Superior temporal gyrus (tissue), 1 donor: ENCODE measurements at regions not wholly inside any gene's neighbourhood (a gene's known extent, or its start where the extent isn't known, plus 50 kb on each side); places are given as distances from the start of the nearest gene placed in this dataset.
"Not testable (repeated sequence)": the region's sequence is repeated elsewhere in the genome, so short reads cannot be mapped to it uniquely, and the experiment has no call there.

ENCODE experiments used
- DNase-seq: peaks from one replicate; pipeline ENCODE4 v3.0.0-alpha.2; 2016; ENCODE audit errors: extremely low spot score

DNA sequence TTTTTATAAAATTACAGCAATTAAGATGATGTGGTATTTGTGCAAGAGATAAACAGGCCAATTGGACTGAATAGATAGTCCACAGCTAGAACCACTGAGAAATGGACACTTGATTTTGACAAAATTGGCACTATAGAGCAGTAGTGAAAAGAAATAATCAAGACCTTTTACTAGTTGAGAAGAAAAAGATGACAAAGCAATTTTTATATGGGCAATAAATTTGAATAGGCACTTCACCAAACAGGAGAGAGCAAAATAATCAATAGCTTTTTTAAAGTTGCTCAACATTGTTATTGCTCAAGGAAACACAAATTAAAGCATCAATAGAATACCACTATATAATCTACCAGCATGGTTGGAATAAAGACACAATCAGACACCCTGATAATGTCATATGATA, 193.5 kb upstream of the FTMT start:
- no peak for DNase-seq

- no peak for DNase-seq
Observed at GRCh38 chr5:121660142-121660541, 191.5 kb upstream of the FTMT start.

GRCh38 chr5:121665542-121665941, 186.1 kb upstream of the FTMT start:
- DNase-seq, result not testable (repeated sequence)

DNA sequence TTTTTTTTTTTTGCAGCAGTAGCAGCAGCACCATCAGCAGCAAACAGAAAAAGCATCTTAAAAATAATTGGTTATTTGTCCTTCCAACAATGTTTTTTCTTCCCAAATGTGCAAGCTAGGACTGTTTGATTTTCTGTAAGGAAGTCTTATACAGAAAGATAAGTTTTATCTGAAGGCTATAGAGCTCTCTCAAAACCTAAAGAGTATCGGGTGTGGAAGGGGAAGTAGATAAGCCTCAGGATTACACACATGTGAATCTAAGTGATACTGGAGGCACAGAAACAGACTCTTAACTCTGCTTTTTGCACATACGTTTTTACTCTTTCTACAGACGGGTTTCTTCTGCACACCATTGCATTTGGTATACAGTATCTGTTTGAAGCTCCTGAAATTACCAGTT, 184.4 kb upstream of the FTMT start:
- no peak for DNase-seq

DNA sequence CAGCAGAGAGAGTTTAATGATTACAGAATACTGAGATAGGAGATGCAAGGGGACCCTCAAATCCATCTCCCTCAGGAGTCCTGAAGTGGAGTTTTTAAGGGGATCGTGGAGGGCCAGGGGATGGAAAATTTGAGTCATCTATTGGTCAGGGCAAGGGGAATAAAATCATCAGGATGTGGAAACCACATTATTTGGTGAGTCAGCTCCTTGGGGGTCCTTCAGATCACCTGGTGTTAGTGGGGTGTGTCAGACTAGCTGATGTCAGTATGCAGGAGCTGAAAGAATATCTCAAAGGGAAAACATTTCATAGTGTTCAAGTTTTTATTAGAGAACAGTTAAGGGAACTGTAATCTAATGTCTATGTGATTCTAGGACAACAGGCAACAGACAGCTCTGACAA, 183.0 kb upstream of the FTMT start:
- no peak for DNase-seq

- DNase-seq, result no peak
Observed at GRCh38 chr5:121671624-121672023, 180.1 kb upstream of the FTMT start.

GRCh38 chr5:121675924-121676323, 175.8 kb upstream of the FTMT start:
- no peak for DNase-seq

GRCh38 chr5:121681229-121681855, 170.3 kb upstream of the FTMT start:
- no peak for DNase-seq

DNA sequence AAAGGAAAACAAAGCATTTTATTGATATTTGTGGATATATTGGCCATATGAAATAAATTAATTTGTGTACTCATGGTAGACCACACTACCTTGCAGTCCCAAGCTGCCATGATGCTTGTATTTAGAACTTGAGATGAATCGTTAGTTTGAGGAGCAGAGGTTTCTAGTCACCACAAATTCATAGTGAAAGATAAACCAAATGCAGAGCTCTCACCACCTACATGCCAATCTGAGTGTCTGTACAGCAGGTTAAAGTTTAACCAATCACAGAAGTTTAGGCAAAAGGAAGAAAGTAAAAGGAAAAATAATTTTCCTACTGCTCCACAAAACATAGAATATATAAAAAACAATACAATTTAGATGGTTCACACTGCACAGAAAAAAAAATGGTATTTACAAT, 163.6 kb upstream of the FTMT start:
- DNase-seq, result no peak

- no peak for DNase-seq
Observed at GRCh38 chr5:121688781-121689180, 162.9 kb upstream of the FTMT start.

GRCh38 chr5:121691478-121691877, 160.2 kb upstream of the FTMT start:
- DNase-seq, result no peak

- no peak for DNase-seq
Observed at GRCh38 chr5:121692158-121692557, 159.5 kb upstream of the FTMT start.

DNA sequence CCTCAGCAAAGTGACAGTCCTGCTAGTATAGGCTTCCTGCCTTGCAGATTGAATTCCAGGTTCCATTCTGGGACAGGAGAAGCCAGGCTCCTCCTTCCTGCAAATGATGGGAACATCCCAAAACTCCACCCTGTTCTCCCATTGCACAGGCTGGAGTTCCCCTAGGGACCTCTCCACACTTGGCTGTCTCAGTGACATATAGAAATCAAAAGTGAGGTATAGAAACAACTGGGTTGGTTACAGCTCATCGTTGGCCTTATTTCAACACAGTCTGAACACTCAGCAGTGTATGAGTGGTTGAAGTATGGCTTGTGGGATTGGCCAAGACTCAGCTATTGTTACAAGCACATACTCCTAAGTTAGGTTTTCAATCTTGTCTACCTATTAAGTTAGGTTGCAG, 157.8 kb upstream of the FTMT start:
- DNase-seq, result no peak

GRCh38 chr5:121695307-121695706, 156.4 kb upstream of the FTMT start:
- no peak for DNase-seq

- no peak for DNase-seq
Observed at GRCh38 chr5:121698690-121699089, 153.0 kb upstream of the FTMT start.

GRCh38 chr5:121701731-121702130, 150.0 kb upstream of the FTMT start:
- DNase-seq, result no peak

DNA sequence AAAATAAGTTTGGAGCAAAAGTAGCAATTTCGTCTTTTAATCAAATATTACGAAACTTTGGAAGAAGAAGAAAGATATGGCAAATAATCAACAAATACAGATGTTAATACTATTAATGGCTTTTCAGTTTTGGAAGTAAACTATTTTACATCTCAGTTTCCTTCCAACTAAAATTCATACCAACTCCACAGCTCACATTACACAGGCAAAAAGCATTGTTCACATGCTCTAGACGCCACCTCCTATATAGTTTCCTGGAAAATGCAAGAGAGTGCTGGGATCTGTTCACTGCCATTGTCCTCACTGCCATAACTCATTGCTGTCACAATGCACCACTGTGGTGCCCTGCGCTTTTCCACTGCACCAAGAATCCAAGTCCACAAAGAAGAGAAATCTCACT, 149.0 kb upstream of the FTMT start:
- no peak for DNase-seq

- no peak for DNase-seq
Observed at GRCh38 chr5:121704291-121704690, 147.4 kb upstream of the FTMT start.

DNA sequence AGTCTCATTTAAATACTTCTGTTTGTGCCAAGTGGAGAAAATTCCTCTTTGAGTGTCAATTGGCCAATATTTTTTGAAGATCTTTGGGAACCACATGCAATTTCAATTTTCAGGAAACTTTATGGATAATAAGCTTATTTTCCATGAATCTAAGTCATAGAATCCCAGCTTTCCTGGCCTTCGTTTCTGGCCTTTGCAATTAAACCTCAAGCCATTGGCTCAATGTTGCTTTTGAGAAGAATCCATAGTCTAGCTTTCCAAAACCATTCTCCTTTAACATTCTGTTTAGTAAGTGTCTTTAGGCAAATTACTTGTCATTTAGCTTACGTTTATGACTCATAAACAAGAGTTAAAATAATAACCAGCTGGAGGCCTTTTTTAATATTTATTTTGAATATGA, 145.0 kb upstream of the FTMT start:
- DNase-seq, result no peak

- no peak for DNase-seq
Observed at GRCh38 chr5:121707178-121707577, 144.5 kb upstream of the FTMT start.

GRCh38 chr5:121711416-121711815, 140.3 kb upstream of the FTMT start:
- DNase-seq, result no peak

DNA sequence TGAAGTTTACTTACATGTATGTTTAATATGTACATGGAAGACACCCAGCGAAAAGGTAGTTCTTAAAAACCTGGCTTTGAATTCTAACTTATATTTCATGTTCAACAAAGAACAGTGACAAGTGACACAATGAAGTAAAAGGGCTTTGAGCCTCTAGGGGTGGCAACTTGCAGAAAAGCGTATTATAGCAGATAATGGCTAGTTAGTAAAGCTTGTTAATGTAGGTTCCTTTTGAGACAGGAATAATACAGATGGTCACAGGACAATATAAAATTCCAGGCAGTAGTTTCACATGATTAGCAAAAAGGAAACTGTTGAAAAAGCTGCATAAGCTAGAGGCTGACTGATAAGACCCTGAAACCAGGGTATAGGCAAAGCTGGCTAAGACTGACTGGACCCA, 132.4 kb upstream of the FTMT start:
- DNase-seq, result no peak

DNA sequence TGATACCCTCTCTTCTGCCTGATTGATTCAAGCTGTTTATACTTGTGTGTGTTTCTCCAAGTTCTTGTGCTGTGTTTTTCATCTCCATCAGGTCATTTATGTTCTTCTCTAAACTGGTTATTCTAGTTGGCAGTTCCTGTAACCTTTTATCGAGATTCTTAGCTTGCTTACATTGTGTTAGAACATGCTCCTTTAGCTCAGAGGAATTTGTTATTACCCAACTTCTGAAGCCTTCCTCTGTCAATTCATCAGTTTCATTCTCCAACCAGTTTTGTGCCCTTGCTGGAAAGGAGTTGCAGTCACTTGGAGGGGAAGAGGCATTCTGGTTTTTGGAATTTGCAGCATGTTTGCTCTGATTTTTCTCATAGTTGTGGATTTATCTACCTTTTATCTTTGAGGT, 126.2 kb upstream of the FTMT start:
- DNase-seq, result no peak

DNA sequence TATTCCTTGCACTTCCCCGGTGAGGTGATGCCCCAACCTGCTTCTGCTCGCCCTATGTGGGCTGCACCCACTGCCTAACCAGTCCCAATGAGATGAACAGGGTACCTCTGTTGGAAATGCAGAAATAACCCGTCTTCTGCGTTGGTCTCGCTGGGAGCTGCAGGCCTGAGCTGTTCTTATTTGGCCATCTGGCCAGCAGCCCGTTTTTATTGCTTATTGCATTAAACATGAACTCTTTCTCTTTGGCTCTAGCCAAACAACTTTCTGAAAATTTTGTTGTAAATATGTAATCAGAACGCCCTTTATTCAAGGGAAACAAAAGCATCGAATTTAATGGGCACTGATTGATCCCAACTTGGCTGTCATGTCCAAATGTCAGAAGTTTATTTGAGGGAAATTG, 124.7 kb upstream of the FTMT start:
- DNase-seq, result no peak

DNA sequence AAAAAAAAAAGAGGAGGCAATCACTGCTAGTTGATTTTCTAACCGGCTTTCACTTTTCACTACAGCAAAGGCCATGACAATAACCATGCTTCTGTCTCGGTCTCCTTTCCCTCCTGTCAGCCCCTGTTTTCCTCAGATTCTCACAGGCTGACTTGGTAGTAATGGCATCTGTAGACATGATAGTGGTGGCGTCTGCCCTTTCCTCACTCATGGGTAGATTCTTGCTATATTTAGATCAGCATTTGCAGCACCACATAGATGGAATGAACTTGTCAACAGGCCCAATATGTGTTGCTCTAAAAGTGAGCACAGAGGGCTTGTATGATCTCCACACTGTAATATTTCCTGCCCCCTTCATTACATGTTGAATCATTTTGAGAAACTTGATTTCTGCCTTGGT, 120.3 kb upstream of the FTMT start:
- no peak for DNase-seq
